Stimulated activated effector memory CD8-positive, alpha-beta T cell treated with anti-CD3 and anti-CD28 coated beads, Interleukin-12 subunit alpha, Interleukin-12 subunit beta, amount 100 ng/mL, for 72 hours (primary cell): ENCODE measurements at regions not wholly inside any gene's neighbourhood (a gene's known extent, or its start where the extent isn't known, plus 50 kb on each side); places are given as distances from the start of the nearest gene placed in this dataset.
"Not testable (repeated sequence)": the region's sequence is repeated elsewhere in the genome, so short reads cannot be mapped to it uniquely, and the experiment has no call there.

Source experiments
- ATAC-seq: fragments of 150-1000 bp; cut with Tn5 transposase; 2 replicates; pipeline ENCODE4 v1.10.0; 2021
- DNase-seq, 2 donors: peaks; one replicate each; pipeline ENCODE4 v3.0.0; 2021 to 2022; ENCODE audit warnings: low spot score in 2 of 2
- H3K27ac Mint-ChIP-seq: one replicate; pipeline ENCODE4 v1.8.0; 2022; ENCODE audit warnings: mild to moderate bottlenecking, mixed read lengths
- H3K36me3 Mint-ChIP-seq: one replicate; pipeline ENCODE4 v1.8.0; 2022; ENCODE audit warnings: mild to moderate bottlenecking, mixed read lengths
- H3K4me1 Mint-ChIP-seq: one replicate; pipeline ENCODE4 v1.8.0; 2022; ENCODE audit warnings: mixed read lengths
- H3K4me3 Mint-ChIP-seq: one replicate; pipeline ENCODE4 v1.8.0; 2022; ENCODE audit warnings: mild to moderate bottlenecking, mixed read lengths
- H3K9me3 Mint-ChIP-seq: one replicate; pipeline ENCODE4 v1.8.0; 2022; ENCODE audit warnings: mixed read lengths

GRCh38 chr16:65697521-65697920 lies 575.7 kb upstream of the CDH11 start:
- no peak for DNase-seq
- peaks cover 13% of the 10 kb centered on the region for H3K9me3 Mint-ChIP-seq
- no peaks in the 10 kb centered on the region for H3K36me3 Mint-ChIP-seq
- no peak overlapping the region for H3K4me3 Mint-ChIP-seq
- H3K4me1 Mint-ChIP-seq, result no peaks in the 10 kb centered on the region
- no peak for ATAC-seq
- no peak overlapping the region for H3K27ac Mint-ChIP-seq

- Mint-ChIP-seq H3K4me1 (no peaks in the 10 kb centered on the region), H3K36me3 (no peaks in the 10 kb centered on the region), H3K27ac (no peak overlapping the region), H3K4me3 (no peak overlapping the region), H3K9me3 (peaks cover 13% of the 10 kb centered on the region)
- ATAC-seq (no peak), DNase-seq (no peak)
Observed at GRCh38 chr16:65697065-65697464, 575.2 kb upstream of the CDH11 start.

GRCh38 chr16:65691846-65692245 lies 570.0 kb upstream of the CDH11 start:
- not testable (repeated sequence) for H3K9me3 Mint-ChIP-seq, H3K27ac Mint-ChIP-seq, H3K4me1 Mint-ChIP-seq, DNase-seq, H3K36me3 Mint-ChIP-seq, ATAC-seq, H3K4me3 Mint-ChIP-seq

GRCh38 chr16:65689726-65690125 lies 567.9 kb upstream of the CDH11 start:
- Mint-ChIP-seq H3K4me3 (no peak overlapping the region), H3K9me3 (peaks cover 12% of the 10 kb centered on the region), H3K4me1 (no peaks in the 10 kb centered on the region), H3K27ac (no peak overlapping the region), H3K36me3 (no peaks in the 10 kb centered on the region)
- DNase-seq, result no peak
- ATAC-seq, result no peak

- Mint-ChIP-seq H3K9me3 (peaks cover 14% of the 10 kb centered on the region), H3K36me3 (no peaks in the 10 kb centered on the region), H3K4me3 (no peak overlapping the region), H3K27ac (no peak overlapping the region), H3K4me1 (no peaks in the 10 kb centered on the region)
- ATAC-seq, result no peak
- DNase-seq, result no peak
Observed at GRCh38 chr16:65688301-65688700, 566.4 kb upstream of the CDH11 start.

GRCh38 chr16:65684230-65684629 lies 562.4 kb upstream of the CDH11 start:
- H3K27ac Mint-ChIP-seq, result no peak overlapping the region
- ATAC-seq (no peak), DNase-seq (no peak)
- H3K4me1 Mint-ChIP-seq, result no peaks in the 10 kb centered on the region
- H3K36me3 Mint-ChIP-seq, result no peaks in the 10 kb centered on the region
- no peak overlapping the region for H3K4me3 Mint-ChIP-seq
- peaks cover 21% of the 10 kb centered on the region for H3K9me3 Mint-ChIP-seq

- H3K9me3 Mint-ChIP-seq, result peaks cover 20% of the 10 kb centered on the region
Observed at GRCh38 chr16:65681406-65681805, 559.5 kb upstream of the CDH11 start.

GRCh38 chr16:65679785-65680184 lies 557.9 kb upstream of the CDH11 start:
- DNase-seq, result no peak
- H3K4me1 Mint-ChIP-seq, result no peaks in the 10 kb centered on the region
- no peak for ATAC-seq
- peaks cover 15% of the 10 kb centered on the region for H3K9me3 Mint-ChIP-seq
- no peak overlapping the region for H3K27ac Mint-ChIP-seq
- H3K4me3 Mint-ChIP-seq, result no peak overlapping the region
- H3K36me3 Mint-ChIP-seq, result no peaks in the 10 kb centered on the region

More at GRCh38 chr16:65681406-65681805, 559.5 kb upstream of the CDH11 start:
- Mint-ChIP-seq H3K36me3 (no peaks in the 10 kb centered on the region), H3K27ac (no peak overlapping the region), H3K4me3 (no peak overlapping the region), H3K4me1 (no peaks in the 10 kb centered on the region)
- DNase-seq, result no peak
- ATAC-seq, result no peak

GRCh38 chr16:65675161-65675560 lies 553.3 kb upstream of the CDH11 start:
- DNase-seq (no peak), ATAC-seq (no peak)
- Mint-ChIP-seq H3K27ac (no peak overlapping the region), H3K36me3 (no peaks in the 10 kb centered on the region), H3K4me1 (no peaks in the 10 kb centered on the region), H3K9me3 (peaks cover 13% of the 10 kb centered on the region), H3K4me3 (no peak overlapping the region)

- no peaks in the 10 kb centered on the region for H3K4me1 Mint-ChIP-seq
- ATAC-seq, result no peak
Observed at GRCh38 chr16:65672960-65673359, 551.1 kb upstream of the CDH11 start.

GRCh38 chr16:65671071-65671470 lies 549.2 kb upstream of the CDH11 start:
- no peak overlapping the region for H3K27ac Mint-ChIP-seq
- ATAC-seq (no peak), DNase-seq (no peak)
- no peak overlapping the region for H3K4me3 Mint-ChIP-seq
- peaks cover 5% of the 10 kb centered on the region for H3K9me3 Mint-ChIP-seq
- H3K4me1 Mint-ChIP-seq, result no peaks in the 10 kb centered on the region
- H3K36me3 Mint-ChIP-seq, result no peaks in the 10 kb centered on the region

More at GRCh38 chr16:65672960-65673359, 551.1 kb upstream of the CDH11 start:
- no peak overlapping the region for H3K27ac Mint-ChIP-seq
- no peaks in the 10 kb centered on the region for H3K36me3 Mint-ChIP-seq
- no peak overlapping the region for H3K4me3 Mint-ChIP-seq
- peaks cover 8% of the 10 kb centered on the region for H3K9me3 Mint-ChIP-seq
- no peak for DNase-seq

GRCh38 chr16:65668064-65668595 lies 546.3 kb upstream of the CDH11 start:
- Mint-ChIP-seq H3K36me3 (no peaks in the 10 kb centered on the region), H3K4me3 (no peak overlapping the region), H3K27ac (no peak overlapping the region), H3K4me1 (no peaks in the 10 kb centered on the region), H3K9me3 (peaks cover 19% of the 10 kb centered on the region)
- no peak for ATAC-seq
- no peak for DNase-seq

GRCh38 chr16:65667011-65667578 lies 545.2 kb upstream of the CDH11 start:
- no peak for DNase-seq
- Mint-ChIP-seq H3K36me3 (no peaks in the 10 kb centered on the region), H3K4me1 (no peaks in the 10 kb centered on the region), H3K9me3 (peaks cover 20% of the 10 kb centered on the region), H3K27ac (no peak overlapping the region), H3K4me3 (no peak overlapping the region)
- no peak for ATAC-seq

GRCh38 chr16:65666132-65666941 lies 544.5 kb upstream of the CDH11 start:
- ATAC-seq, result no peak
- H3K27ac Mint-ChIP-seq, result no peak overlapping the region
- no peaks in the 10 kb centered on the region for H3K4me1 Mint-ChIP-seq
- H3K9me3 Mint-ChIP-seq, result peaks cover 20% of the 10 kb centered on the region
- no peaks in the 10 kb centered on the region for H3K36me3 Mint-ChIP-seq
- DNase-seq, result no peak
- H3K4me3 Mint-ChIP-seq, result no peak overlapping the region

GRCh38 chr16:65665586-65665985 lies 543.7 kb upstream of the CDH11 start:
- DNase-seq, result no peak
- Mint-ChIP-seq H3K4me3 (no peak overlapping the region), H3K27ac (no peak overlapping the region), H3K4me1 (no peaks in the 10 kb centered on the region), H3K9me3 (peaks cover 20% of the 10 kb centered on the region), H3K36me3 (no peaks in the 10 kb centered on the region)
- ATAC-seq, result no peak

GRCh38 chr16:65663774-65664173 lies 541.9 kb upstream of the CDH11 start:
- Mint-ChIP-seq H3K4me1 (no peaks in the 10 kb centered on the region), H3K9me3 (peaks cover 18% of the 10 kb centered on the region), H3K4me3 (no peak overlapping the region), H3K27ac (no peak overlapping the region), H3K36me3 (no peaks in the 10 kb centered on the region)
- no peak for DNase-seq
- ATAC-seq, result no peak
